AG04450 (cell line): ENCODE measurements at regions not wholly inside any gene's neighbourhood (a gene's known extent, or its start where the extent isn't known, plus 50 kb on each side); places are given as distances from the start of the nearest gene placed in this dataset.

ENCODE experiments used
- CTCF ChIA-PET: fragments of 300-600, 350-600 bp; formaldehyde crosslinking; extraction: SDS; loops from one replicate; lab custom pipeline; 2022; ENCODE audit warnings: antibody characterized with exemption, inconsistent platforms; lab: Charles Lee
- POLR2A ChIA-PET: fragments of 350-600 bp; formaldehyde crosslinking; extraction: SDS; loops from one replicate; lab custom pipeline; 2021; ENCODE audit warnings: antibody characterized with exemption, inconsistent platforms; lab: Yijun Ruan, JAX
- DNase-seq: peaks from one replicate; pipeline ENCODE4 v3.0.0-alpha.2; 2011; ENCODE audit warnings: low read depth, low spot score
- H3K27ac ChIP-seq: one replicate; pipeline ENCODE4 v1.5.1; 2012; ENCODE audit warnings: low read depth, low read length, control low read depth
- H3K27me3 ChIP-seq: one replicate; pipeline ENCODE4 v1.6.0; 2012; ENCODE audit warnings: low read length; ENCODE audit not compliant: control insufficient read depth, insufficient read depth
- H3K4me3 ChIP-seq: 2 replicates; pipeline ENCODE4 v1.5.1; 2011; ENCODE audit warnings: mild to moderate bottlenecking, low read depth, low read length, control low read depth
- H3K9me3 ChIP-seq: 2 replicates; pipeline ENCODE4 v1.5.1; 2012; ENCODE audit warnings: low read length; ENCODE audit not compliant: control insufficient read depth, insufficient read depth
- TF ChIP-seq, protein P1 (sequence below): IDR thresholded peaks from 2 replicates; pipeline ENCODE4 v1.5.1; 2011; ENCODE audit warnings: low read depth, low read length, control low read depth, inconsistent platforms

- Histone ChIP-seq H3K27ac (no peak overlapping the region), H3K9me3 (peaks cover 6% of the 10 kb centered on the region), H3K4me3 (no peak overlapping the region), H3K27me3 (no peaks in the 10 kb centered on the region)
- ChIA-PET CTCF (interaction anchor here (0.7 kb wide), 1 partner anchor 47 kb away, joined by 3 read pairs; no protein-coding TSS in a partner anchor), POLR2A (no interaction called here)
- no peak for DNase-seq
- TF ChIP-seq, protein P1, sequence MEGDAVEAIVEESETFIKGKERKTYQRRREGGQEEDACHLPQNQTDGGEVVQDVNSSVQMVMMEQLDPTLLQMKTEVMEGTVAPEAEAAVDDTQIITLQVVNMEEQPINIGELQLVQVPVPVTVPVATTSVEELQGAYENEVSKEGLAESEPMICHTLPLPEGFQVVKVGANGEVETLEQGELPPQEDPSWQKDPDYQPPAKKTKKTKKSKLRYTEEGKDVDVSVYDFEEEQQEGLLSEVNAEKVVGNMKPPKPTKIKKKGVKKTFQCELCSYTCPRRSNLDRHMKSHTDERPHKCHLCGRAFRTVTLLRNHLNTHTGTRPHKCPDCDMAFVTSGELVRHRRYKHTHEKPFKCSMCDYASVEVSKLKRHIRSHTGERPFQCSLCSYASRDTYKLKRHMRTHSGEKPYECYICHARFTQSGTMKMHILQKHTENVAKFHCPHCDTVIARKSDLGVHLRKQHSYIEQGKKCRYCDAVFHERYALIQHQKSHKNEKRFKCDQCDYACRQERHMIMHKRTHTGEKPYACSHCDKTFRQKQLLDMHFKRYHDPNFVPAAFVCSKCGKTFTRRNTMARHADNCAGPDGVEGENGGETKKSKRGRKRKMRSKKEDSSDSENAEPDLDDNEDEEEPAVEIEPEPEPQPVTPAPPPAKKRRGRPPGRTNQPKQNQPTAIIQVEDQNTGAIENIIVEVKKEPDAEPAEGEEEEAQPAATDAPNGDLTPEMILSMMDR: no peak
These were observed 173.7 kb upstream of the CCDC196 start for GRCh38 chr14:66312451-66312850.

DNA sequence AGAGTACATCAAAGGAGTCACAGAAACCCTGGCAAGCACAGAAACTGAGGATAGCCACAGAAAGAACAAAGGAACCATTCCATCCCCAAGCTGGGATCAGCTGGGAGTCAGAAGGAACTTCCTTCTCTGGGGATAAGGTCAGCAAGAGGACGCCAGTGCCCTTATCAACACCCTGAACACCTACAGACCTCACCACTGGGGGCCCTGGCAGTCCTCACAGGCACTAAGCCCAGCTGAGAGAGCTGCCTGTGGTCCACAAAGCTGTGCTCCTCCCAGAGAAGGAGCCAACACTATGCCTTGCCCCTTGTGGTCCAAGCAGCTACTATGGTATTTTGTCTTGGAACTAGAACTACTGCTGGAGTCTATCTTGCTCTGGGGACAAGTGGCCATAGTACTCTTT is 171.1 kb upstream of the CCDC196 start:
- DNase-seq: no peak
- no peak overlapping the region for H3K27ac ChIP-seq
- H3K27me3 ChIP-seq: no peaks in the 10 kb centered on the region
- TF ChIP-seq, protein P1: no peak
- CTCF ChIA-PET: no interaction called here
- H3K9me3 ChIP-seq: peaks cover 4% of the 10 kb centered on the region; the same call in 1 of the 2 replicates
- POLR2A ChIA-PET: no interaction called here
- no peak overlapping the region for H3K4me3 ChIP-seq

- Histone ChIP-seq H3K27ac (no peak overlapping the region), H3K9me3 (peaks cover 4% of the 10 kb centered on the region; the same call in 1 of the 2 replicates), H3K4me3 (no peak overlapping the region), H3K27me3 (no peaks in the 10 kb centered on the region)
- POLR2A ChIA-PET: no interaction called here
- no peak for DNase-seq
- CTCF ChIA-PET: no interaction called here
- TF ChIP-seq, protein P1: no peak
These were observed 170.6 kb upstream of the CCDC196 start for GRCh38 chr14:66315548-66315947.

DNA sequence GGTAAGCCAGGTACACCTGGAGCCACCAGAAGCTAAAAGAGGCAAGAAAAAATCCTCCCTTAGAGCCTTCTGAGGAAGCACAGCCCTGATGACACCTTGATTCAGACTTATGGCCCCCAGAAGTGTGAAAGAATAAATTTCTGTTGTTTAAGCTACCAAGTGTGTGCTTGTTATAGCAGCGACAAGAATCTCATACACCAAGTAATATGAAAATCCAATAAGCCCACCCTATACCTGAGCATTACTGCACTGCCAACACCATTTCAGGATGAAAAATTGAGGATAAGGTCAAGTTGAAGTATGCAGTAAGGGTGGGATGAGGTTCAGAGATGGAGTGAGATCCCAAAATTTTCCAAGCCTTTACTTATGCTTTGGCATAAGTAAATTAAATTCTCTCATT is 163.6 kb upstream of the CCDC196 start:
- ChIA-PET POLR2A (no interaction called here), CTCF (no interaction called here)
- no peaks in the 10 kb centered on the region for H3K9me3 ChIP-seq
- no peak for DNase-seq
- TF ChIP-seq, protein P1: no peak
- H3K27ac ChIP-seq: no peak overlapping the region
- no peaks in the 10 kb centered on the region for H3K27me3 ChIP-seq
- H3K4me3 ChIP-seq: no peak overlapping the region

DNA sequence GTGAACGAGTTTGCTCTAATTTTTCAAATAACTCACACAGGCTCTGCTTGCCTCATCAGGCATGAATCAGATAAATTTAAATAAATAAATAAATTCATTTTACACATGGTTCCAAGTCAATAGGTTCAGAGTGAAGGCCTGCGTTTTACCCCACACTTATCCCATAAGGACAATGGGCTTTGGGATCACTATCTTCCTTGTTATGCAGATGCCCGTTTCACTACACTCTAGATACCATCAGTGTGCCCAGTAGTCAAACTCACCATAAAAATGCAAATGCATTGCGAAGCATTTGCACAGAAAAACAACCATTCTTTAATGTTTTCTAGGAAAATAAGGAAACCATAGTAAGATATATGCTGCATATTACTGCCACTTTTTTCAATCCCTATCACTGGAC is 155.9 kb upstream of the CCDC196 start:
- DNase-seq: no peak
- no peak overlapping the region for H3K27ac ChIP-seq
- no peaks in the 10 kb centered on the region for H3K9me3 ChIP-seq
- H3K27me3 ChIP-seq: no peaks in the 10 kb centered on the region
- H3K4me3 ChIP-seq: no peak overlapping the region
- TF ChIP-seq, protein P1: no peak
- ChIA-PET CTCF (interaction anchor here (0.7 kb wide), 1 partner anchor 221 kb away, joined by 4 read pairs; no protein-coding TSS in a partner anchor), POLR2A (no interaction called here)
